Panc1 (cell line): ENCODE measurements at regions not wholly inside any gene's neighbourhood (a gene's known extent, or its start where the extent isn't known, plus 50 kb on each side); places are given as distances from the start of the nearest gene placed in this dataset.

Experiments used
- ATAC-seq: fragments of 200-7000 bp; cut with Tn5 transposase; 2 replicates; pipeline ENCODE4 v1.9.1; 2020; ENCODE audit warnings: mild to moderate bottlenecking, moderate library complexity
- BruUV-seq: library from RNA; stranded (reverse); fragments of 400-500 nt; replicated peaks from 2 replicates; lab custom pipeline; 2021; lab: Mats Ljungman, UMichigan
- CTCF ChIA-PET: fragments of 300-600 bp; sonication (Branson Sonifier 250); formaldehyde crosslinking; loops from one replicate; lab custom pipeline; 2022; ENCODE audit warnings: antibody characterized with exemption; lab: Charles Lee
- POLR2A ChIA-PET: fragments of 300-600 bp; sonication (Branson Sonifier 250); formaldehyde crosslinking; loops from one replicate; lab custom pipeline; 2022; ENCODE audit warnings: antibody characterized with exemption; lab: Charles Lee
- DNase-seq: peaks from one replicate; pipeline ENCODE4 v3.0.0-alpha.2; 2010; ENCODE audit warnings: low read depth, low spot score
- H3K27ac ChIP-seq: 2 replicates; pipeline ENCODE4 v1.5.1; 2011; ENCODE audit warnings: mild to moderate bottlenecking, low read length, inconsistent platforms
- H3K27me3 ChIP-seq: fragments of 200-500 bp; sonication (Bioruptor generic); 2 replicates; pipeline ENCODE4 v1.6.0; 2014; ENCODE audit warnings: low read length, inconsistent platforms; ENCODE audit not compliant: control insufficient read depth, insufficient read depth
- H3K36me3 ChIP-seq: fragments of 200-500 bp; sonication (Bioruptor generic); 2 replicates; pipeline ENCODE4 v1.5.1; 2014; ENCODE audit warnings: inconsistent platforms, mild to moderate bottlenecking, low read length, moderate library complexity; ENCODE audit not compliant: control insufficient read depth, insufficient read depth
- H3K4me1 ChIP-seq: 2 replicates; pipeline ENCODE4 v1.5.1; 2011; ENCODE audit warnings: inconsistent platforms, mild to moderate bottlenecking, low read length, moderate library complexity; ENCODE audit not compliant: control insufficient read depth, insufficient read depth
- H3K4me3 ChIP-seq, 2 experiments: 2 replicates each; pipeline ENCODE4 v1.5.1; 2011 to 2012; ENCODE audit warnings: low read depth in 2 of 2, low read length in 2 of 2, mild to moderate bottlenecking in 2 of 2, inconsistent platforms in 1 of 2, moderate library complexity in 1 of 2
- H3K9me3 ChIP-seq: fragments of 200-500 bp; sonication (Bioruptor generic); 2 replicates; pipeline ENCODE4 v1.5.1; 2014; ENCODE audit warnings: low read depth, mild to moderate bottlenecking, inconsistent platforms, low read length, moderate library complexity; ENCODE audit not compliant: control insufficient read depth, insufficient read depth
- POLR2AphosphoS5 ChIP-seq: IDR thresholded peaks from 2 replicates; pipeline ENCODE4 v1.6.1; 2012; ENCODE audit warnings: mild to moderate bottlenecking, low read depth, low read length, moderate library complexity
- SIN3A ChIP-seq: IDR thresholded peaks from 2 replicates; pipeline ENCODE4 v1.6.1; 2012; ENCODE audit warnings: low read depth, mild to moderate bottlenecking, low read length, moderate library complexity, borderline replicate concordance; ENCODE audit not compliant: insufficient read depth
- TCF7L2 ChIP-seq: IDR thresholded peaks from 2 replicates; pipeline ENCODE4 v1.6.1; 2011; ENCODE audit warnings: mild to moderate bottlenecking, low read depth, low read length, inconsistent platforms
- in situ Hi-C: cut with HindIII; loops from 2 replicates; pipeline ENCODE4 v1.10.0; 2016; ENCODE audit warnings: low sequenced_read_pairs, low pct_unique_long_range_greater_than_20kb
- intact Hi-C: fragments of 100-400 bp; cut with micrococcal nuclease; formaldehyde crosslinking; loops from one replicate; pipeline ENCODE4 v1.10.0; 2022; ENCODE audit not compliant: unreplicated experiment
- TF ChIP-seq, protein P1 (sequence below), 2 experiments: IDR thresholded peaks; 2 replicates each; pipeline ENCODE4 v1.6.1; 2011 to 2012; ENCODE audit warnings: low read depth in 2 of 2, control low read depth in 1 of 2, low read length in 1 of 2, mild to moderate bottlenecking in 1 of 2, moderate library complexity in 1 of 2; ENCODE audit not compliant: insufficient read depth in 1 of 2
- TF ChIP-seq, protein P2 (sequence below): fragments of 450-650 bp; IDR thresholded peaks from 2 replicates; pipeline ENCODE4 v1.5.1; 2017; ENCODE audit warnings: mild to moderate bottlenecking

DNA sequence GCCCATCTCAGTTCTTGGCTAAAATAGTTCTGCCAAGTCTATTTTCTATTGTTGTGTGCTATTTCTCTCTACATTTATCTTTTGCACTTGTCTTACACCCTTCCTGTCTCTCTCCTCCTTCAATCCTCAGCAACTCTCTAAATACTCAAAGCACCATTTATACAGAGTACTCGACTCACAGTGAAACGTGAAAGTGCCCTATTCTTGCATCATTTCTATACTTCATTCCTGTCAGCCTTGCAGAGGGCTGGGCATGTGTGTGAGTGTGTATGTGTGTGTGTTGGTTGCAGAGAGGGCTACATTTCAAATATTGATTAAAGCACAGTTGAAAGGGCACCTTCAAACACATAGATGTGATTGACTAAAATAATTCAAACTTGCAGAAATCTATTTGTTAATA, 373.2 kb upstream of the MANEA start:
- in situ Hi-C loops (no loop called here), intact Hi-C loops (no loop called here)
- POLR2A ChIA-PET, result no interaction called here
- ATAC-seq (no peak), DNase-seq (no peak)
- H3K9me3 ChIP-seq, result no peaks in the 10 kb centered on the region
- H3K27ac ChIP-seq, result no peak overlapping the region
- BruUV-seq, result no TSS peak
- TF ChIP-seq SIN3A, result no peak
- TF ChIP-seq TCF7L2, result no peak
- TF ChIP-seq, protein P1, sequence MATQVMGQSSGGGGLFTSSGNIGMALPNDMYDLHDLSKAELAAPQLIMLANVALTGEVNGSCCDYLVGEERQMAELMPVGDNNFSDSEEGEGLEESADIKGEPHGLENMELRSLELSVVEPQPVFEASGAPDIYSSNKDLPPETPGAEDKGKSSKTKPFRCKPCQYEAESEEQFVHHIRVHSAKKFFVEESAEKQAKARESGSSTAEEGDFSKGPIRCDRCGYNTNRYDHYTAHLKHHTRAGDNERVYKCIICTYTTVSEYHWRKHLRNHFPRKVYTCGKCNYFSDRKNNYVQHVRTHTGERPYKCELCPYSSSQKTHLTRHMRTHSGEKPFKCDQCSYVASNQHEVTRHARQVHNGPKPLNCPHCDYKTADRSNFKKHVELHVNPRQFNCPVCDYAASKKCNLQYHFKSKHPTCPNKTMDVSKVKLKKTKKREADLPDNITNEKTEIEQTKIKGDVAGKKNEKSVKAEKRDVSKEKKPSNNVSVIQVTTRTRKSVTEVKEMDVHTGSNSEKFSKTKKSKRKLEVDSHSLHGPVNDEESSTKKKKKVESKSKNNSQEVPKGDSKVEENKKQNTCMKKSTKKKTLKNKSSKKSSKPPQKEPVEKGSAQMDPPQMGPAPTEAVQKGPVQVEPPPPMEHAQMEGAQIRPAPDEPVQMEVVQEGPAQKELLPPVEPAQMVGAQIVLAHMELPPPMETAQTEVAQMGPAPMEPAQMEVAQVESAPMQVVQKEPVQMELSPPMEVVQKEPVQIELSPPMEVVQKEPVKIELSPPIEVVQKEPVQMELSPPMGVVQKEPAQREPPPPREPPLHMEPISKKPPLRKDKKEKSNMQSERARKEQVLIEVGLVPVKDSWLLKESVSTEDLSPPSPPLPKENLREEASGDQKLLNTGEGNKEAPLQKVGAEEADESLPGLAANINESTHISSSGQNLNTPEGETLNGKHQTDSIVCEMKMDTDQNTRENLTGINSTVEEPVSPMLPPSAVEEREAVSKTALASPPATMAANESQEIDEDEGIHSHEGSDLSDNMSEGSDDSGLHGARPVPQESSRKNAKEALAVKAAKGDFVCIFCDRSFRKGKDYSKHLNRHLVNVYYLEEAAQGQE (IDR thresholded peaks at IDR 0.05; ENCODE audit: insufficient read depth in 1 of 2, low read depth in 2 of 2, low read length in 1 of 2), result no peak
- H3K4me3 ChIP-seq, result no peak overlapping the region
- CTCF ChIA-PET, result no interaction called here
- H3K36me3 ChIP-seq, result no peaks in the 10 kb centered on the region
- H3K4me1 ChIP-seq, result no peaks in the 10 kb centered on the region
- H3K27me3 ChIP-seq, result no peaks in the 10 kb centered on the region

DNA sequence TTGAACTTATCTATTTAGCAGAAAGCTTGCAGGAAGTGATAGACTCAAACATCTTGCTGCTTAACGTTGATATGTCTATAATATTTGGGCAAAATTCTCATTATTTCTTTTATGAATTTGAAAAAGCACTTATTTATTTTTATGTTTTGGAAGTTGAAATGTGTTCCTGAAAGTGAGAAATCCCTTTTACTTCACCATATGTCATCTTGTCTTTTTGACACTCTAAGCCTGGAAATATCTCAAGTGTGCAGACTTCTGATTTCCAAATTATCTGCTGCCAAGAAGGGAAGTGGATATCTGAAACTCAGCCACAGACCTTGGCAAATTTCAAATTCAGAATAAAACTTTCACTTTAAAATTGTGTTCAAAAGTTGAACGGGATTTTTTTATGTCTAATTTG, 368.7 kb upstream of the MANEA start:
- no peak overlapping the region for H3K27ac ChIP-seq
- TF ChIP-seq SIN3A (no peak), TCF7L2 (no peak), POLR2AphosphoS5 (no peak)
- TF ChIP-seq, protein P2, sequence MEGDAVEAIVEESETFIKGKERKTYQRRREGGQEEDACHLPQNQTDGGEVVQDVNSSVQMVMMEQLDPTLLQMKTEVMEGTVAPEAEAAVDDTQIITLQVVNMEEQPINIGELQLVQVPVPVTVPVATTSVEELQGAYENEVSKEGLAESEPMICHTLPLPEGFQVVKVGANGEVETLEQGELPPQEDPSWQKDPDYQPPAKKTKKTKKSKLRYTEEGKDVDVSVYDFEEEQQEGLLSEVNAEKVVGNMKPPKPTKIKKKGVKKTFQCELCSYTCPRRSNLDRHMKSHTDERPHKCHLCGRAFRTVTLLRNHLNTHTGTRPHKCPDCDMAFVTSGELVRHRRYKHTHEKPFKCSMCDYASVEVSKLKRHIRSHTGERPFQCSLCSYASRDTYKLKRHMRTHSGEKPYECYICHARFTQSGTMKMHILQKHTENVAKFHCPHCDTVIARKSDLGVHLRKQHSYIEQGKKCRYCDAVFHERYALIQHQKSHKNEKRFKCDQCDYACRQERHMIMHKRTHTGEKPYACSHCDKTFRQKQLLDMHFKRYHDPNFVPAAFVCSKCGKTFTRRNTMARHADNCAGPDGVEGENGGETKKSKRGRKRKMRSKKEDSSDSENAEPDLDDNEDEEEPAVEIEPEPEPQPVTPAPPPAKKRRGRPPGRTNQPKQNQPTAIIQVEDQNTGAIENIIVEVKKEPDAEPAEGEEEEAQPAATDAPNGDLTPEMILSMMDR, result no peak
- TF ChIP-seq, protein P1 (IDR thresholded peaks at IDR 0.05; ENCODE audit: insufficient read depth in 1 of 2, low read depth in 2 of 2, low read length in 1 of 2), result no peak
- in situ Hi-C loops, result no loop called here
- no peak for ATAC-seq
- intact Hi-C loops, result no loop called here
- POLR2A ChIA-PET, result no interaction called here
- H3K4me3 ChIP-seq, result no peak overlapping the region
- H3K27me3 ChIP-seq, result no peaks in the 10 kb centered on the region
- CTCF ChIA-PET, result no interaction called here
- H3K4me1 ChIP-seq, result no peaks in the 10 kb centered on the region
- no peak for DNase-seq
- no TSS peak for BruUV-seq
- H3K9me3 ChIP-seq, result no peaks in the 10 kb centered on the region
- H3K36me3 ChIP-seq, result no peaks in the 10 kb centered on the region
